ENCODE measurements at regions not wholly inside any gene's neighbourhood (a gene's known extent, or its start where the extent isn't known, plus 50 kb on each side); places are given as distances from the start of the nearest gene placed in this dataset.

GRCh38 chr15:69780374-69780773, 317.3 kb downstream of the TLE3 start:
- Histone ChIP-seq H3K9me3 (ENCODE audit: severe bottlenecking) (peaks cover 3% of the 10 kb centered on the region), H3K36me3 (no peaks in the 10 kb centered on the region), H3K4me3 (ENCODE audit: low read depth, low read length) (no peak overlapping the region), H3K27me3 (ENCODE audit: insufficient read depth, low read depth, severe bottlenecking) (no peaks in the 10 kb centered on the region), H3K27ac (no peak overlapping the region)
- no peak for TF ChIP-seq CTCF (IDR thresholded peaks at IDR 0.05; ENCODE audit: low read depth, low read length)
- DNase-seq = no peak

- no peak for DNase-seq
- peaks cover 3% of the 10 kb centered on the region for H3K9me3 ChIP-seq (ENCODE audit: severe bottlenecking)
- no peak overlapping the region for H3K27ac ChIP-seq
- H3K36me3 ChIP-seq = no peaks in the 10 kb centered on the region
- no peak for TF ChIP-seq CTCF (IDR thresholded peaks at IDR 0.05; ENCODE audit: low read depth, low read length)
- no peak overlapping the region for H3K4me3 ChIP-seq (ENCODE audit: low read depth, low read length)
- no peaks in the 10 kb centered on the region for H3K27me3 ChIP-seq (ENCODE audit: insufficient read depth, low read depth, severe bottlenecking)
Observed at GRCh38 chr15:69780981-69781380, 316.7 kb downstream of the TLE3 start.

GRCh38 chr15:69781411-69782125, 316.1 kb downstream of the TLE3 start:
- H3K36me3 ChIP-seq = no peaks in the 10 kb centered on the region
- H3K27me3 ChIP-seq (ENCODE audit: insufficient read depth, low read depth, severe bottlenecking) = no peaks in the 10 kb centered on the region
- no peak for TF ChIP-seq CTCF (IDR thresholded peaks at IDR 0.05; ENCODE audit: low read depth, low read length)
- no peak overlapping the region for H3K27ac ChIP-seq
- no peak overlapping the region for H3K4me3 ChIP-seq (ENCODE audit: low read depth, low read length)
- no peak for DNase-seq
- peaks cover 3% of the 10 kb centered on the region for H3K9me3 ChIP-seq (ENCODE audit: severe bottlenecking)

GRCh38 chr15:69782139-69782658, 315.5 kb downstream of the TLE3 start:
- no peaks in the 10 kb centered on the region for H3K36me3 ChIP-seq
- H3K27me3 ChIP-seq (ENCODE audit: insufficient read depth, low read depth, severe bottlenecking) = no peaks in the 10 kb centered on the region
- no peak for TF ChIP-seq CTCF (IDR thresholded peaks at IDR 0.05; ENCODE audit: low read depth, low read length)
- DNase-seq = no peak
- no peak overlapping the region for H3K4me3 ChIP-seq (ENCODE audit: low read depth, low read length)
- peaks cover 3% of the 10 kb centered on the region for H3K9me3 ChIP-seq (ENCODE audit: severe bottlenecking)
- no peak overlapping the region for H3K27ac ChIP-seq

GRCh38 chr15:69782809-69783208, 314.9 kb downstream of the TLE3 start:
- H3K9me3 ChIP-seq (ENCODE audit: severe bottlenecking) = no peaks in the 10 kb centered on the region
- no peak overlapping the region for H3K4me3 ChIP-seq (ENCODE audit: low read depth, low read length)
- H3K27me3 ChIP-seq (ENCODE audit: insufficient read depth, low read depth, severe bottlenecking) = no peaks in the 10 kb centered on the region
- no peak overlapping the region for H3K27ac ChIP-seq
- peak; percentile 26 for DNase-seq
- no peak for TF ChIP-seq CTCF (IDR thresholded peaks at IDR 0.05; ENCODE audit: low read depth, low read length)
- H3K36me3 ChIP-seq = no peaks in the 10 kb centered on the region

- no peak for TF ChIP-seq CTCF (IDR thresholded peaks at IDR 0.05; ENCODE audit: low read depth, low read length)
- Histone ChIP-seq H3K27me3 (ENCODE audit: insufficient read depth, low read depth, severe bottlenecking) (no peaks in the 10 kb centered on the region), H3K4me3 (ENCODE audit: low read depth, low read length) (no peak overlapping the region), H3K9me3 (ENCODE audit: severe bottlenecking) (no peaks in the 10 kb centered on the region), H3K36me3 (no peaks in the 10 kb centered on the region), H3K27ac (0 out of 2 replicates have a peak overlapping the region, but pooled peaks have one; percentile 31)
- DNase-seq = peak; percentile 49
Observed at GRCh38 chr15:69783211-69783610, 314.5 kb downstream of the TLE3 start.

All from WERI-Rb-1 (cell line).